Sigmoid colon (tissue), 6 donors: ENCODE measurements at regions not wholly inside any gene's neighbourhood (a gene's known extent, or its start where the extent isn't known, plus 50 kb on each side); places are given as distances from the start of the nearest gene placed in this dataset.
A peak's percentile ranks its signal among the peaks of the same experiment; 100 is the strongest.

Experiments used
- DNase-seq: peaks from one replicate; pipeline ENCODE4 v3.0.0-alpha.2; 2019
- H3K27ac ChIP-seq, 4 donors: fragments of 200-600 bp; sonication (generic); one replicate each; pipeline ENCODE4 v1.5.1; 2016 to 2019; ENCODE audit warnings: mild to moderate bottlenecking in 1 of 4
- H3K27me3 ChIP-seq, 3 donors: fragments of 200-600 bp; sonication (generic); one replicate each; pipeline ENCODE4 v1.5.1; 2019; ENCODE audit warnings: mild to moderate bottlenecking in 1 of 3
- H3K36me3 ChIP-seq, 4 donors: fragments of 200-600 bp; sonication (generic); one replicate each; pipeline ENCODE4 v1.5.1; 2016 to 2019
- H3K4me1 ChIP-seq, 4 donors: fragments of 200-600 bp; sonication (generic); one replicate each; pipeline ENCODE4 v1.5.1; 2017 to 2019
- H3K4me3 ChIP-seq, 4 donors: fragments of 200-600 bp; sonication (generic); one replicate each; pipeline ENCODE4 v1.5.1; 2017 to 2019; ENCODE audit warnings: mild to moderate bottlenecking in 2 of 4, moderate library complexity in 1 of 4
- H3K9me3 ChIP-seq, 4 donors: fragments of 200-600 bp in 3 of 4; sonication (generic) in 3 of 4; one replicate each; pipeline versions ENCODE4 v1.5.1 to v1.6.1; 2013 to 2019
- EP300 ChIP-seq, 4 donors: sonication (generic); formaldehyde crosslinking; IDR thresholded peaks; one replicate each; pipeline ENCODE4 v1.6.1; 2017; ENCODE audit warnings: antibody characterized with exemption in 4 of 4
- POLR2A ChIP-seq, 2 donors: fragments of 450-650 bp; IDR thresholded peaks; one replicate each; pipeline ENCODE4 v1.6.1; 2016; ENCODE audit warnings: antibody characterized with exemption in 2 of 2, mild to moderate bottlenecking in 2 of 2, moderate library complexity in 2 of 2
- POLR2AphosphoS5 ChIP-seq, 4 donors: sonication (generic); formaldehyde crosslinking; IDR thresholded peaks; one replicate each; pipeline ENCODE4 v1.6.1; 2017; ENCODE audit warnings: antibody characterized with exemption in 4 of 4
- WGBS, 2 donors: extraction: QIAGEN DNeasy Blood & Tissue Kit; methylation state at CpG; one replicate each; pipeline ENCODE4 v1.1.7; 2013; 5-methylcytosine and 5-hydroxymethylcytosine counted together
- intact Hi-C: fragments of 100-400 bp; cut with DNase I; formaldehyde crosslinking; loops from one replicate; pipeline ENCODE4 v1.15.1; 2023
- TF ChIP-seq, protein P1 (sequence below), 4 experiments: fragments of 450-650 bp in 3 of 4; fragments of 200-600 bp in 1 of 4; IDR thresholded peaks; one replicate each; pipeline ENCODE4 v1.5.1; 2016 to 2019; ENCODE audit warnings: antibody characterized with exemption in 4 of 4, mild to moderate bottlenecking in 3 of 4, moderate library complexity in 2 of 4
- donor health status: healthy with polysubstance abuse.
- donor health status: healthy.

DNA sequence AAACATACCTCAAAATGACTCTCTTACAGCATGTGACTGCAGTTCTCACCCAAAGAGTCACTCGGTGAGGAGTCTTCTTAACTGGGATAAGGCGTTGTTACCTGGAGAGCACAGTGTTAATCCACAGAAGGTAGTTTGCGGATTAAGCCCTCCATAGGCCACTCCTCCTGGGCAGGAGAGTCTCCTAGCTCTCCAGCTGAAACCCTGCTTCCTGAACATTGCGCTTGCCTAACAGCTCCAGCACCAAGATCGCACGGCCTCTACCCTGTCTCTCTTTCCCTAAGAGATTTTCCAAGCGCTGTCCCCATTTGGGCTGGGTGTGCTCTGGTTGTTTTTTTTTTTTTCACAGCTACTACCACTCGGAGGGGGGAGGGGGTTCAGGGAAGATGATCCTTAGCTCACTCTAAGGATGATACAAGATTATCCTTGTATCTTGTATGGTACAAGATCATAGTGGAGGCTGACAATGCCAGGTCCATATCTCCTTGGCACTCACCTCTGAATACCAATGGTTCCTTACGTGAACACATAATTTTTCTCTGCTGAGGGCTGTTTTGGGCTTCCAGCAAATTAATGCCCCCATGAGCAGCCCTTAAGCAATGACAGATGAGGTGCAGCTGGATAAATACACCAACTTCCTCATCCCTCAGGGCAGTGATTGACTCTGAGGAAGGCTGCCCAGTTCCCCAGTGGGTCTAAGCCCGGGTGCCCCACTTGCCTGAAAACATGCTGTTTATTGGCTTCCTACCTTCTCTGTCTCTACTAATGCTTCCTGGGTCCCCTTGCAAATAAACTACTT lies 185.2 kb upstream of the TSC22D2 start:
- intact Hi-C loops, result no loop called here
- peaks cover 0 to 11% (median 6%) of the 10 kb centered on the region in 4 donors for H3K4me1 ChIP-seq
- DNase-seq, result no peak
- no peaks in the 10 kb centered on the region for H3K27me3 ChIP-seq
- WGBS, 2 donors, result 77 to 79% methylated on average over 10 of the region's 10 CpGs
- TF ChIP-seq, protein P1, sequence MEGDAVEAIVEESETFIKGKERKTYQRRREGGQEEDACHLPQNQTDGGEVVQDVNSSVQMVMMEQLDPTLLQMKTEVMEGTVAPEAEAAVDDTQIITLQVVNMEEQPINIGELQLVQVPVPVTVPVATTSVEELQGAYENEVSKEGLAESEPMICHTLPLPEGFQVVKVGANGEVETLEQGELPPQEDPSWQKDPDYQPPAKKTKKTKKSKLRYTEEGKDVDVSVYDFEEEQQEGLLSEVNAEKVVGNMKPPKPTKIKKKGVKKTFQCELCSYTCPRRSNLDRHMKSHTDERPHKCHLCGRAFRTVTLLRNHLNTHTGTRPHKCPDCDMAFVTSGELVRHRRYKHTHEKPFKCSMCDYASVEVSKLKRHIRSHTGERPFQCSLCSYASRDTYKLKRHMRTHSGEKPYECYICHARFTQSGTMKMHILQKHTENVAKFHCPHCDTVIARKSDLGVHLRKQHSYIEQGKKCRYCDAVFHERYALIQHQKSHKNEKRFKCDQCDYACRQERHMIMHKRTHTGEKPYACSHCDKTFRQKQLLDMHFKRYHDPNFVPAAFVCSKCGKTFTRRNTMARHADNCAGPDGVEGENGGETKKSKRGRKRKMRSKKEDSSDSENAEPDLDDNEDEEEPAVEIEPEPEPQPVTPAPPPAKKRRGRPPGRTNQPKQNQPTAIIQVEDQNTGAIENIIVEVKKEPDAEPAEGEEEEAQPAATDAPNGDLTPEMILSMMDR (IDR thresholded peaks at IDR 0.05), result no peak
- TF ChIP-seq EP300 (IDR thresholded peaks at IDR 0.05) (no peak), POLR2A (IDR thresholded peaks at IDR 0.05) (no peak), POLR2AphosphoS5 (IDR thresholded peaks at IDR 0.05) (no peak)
- H3K9me3 ChIP-seq, result peaks cover 0 to 1% (median 0%) of the 10 kb centered on the region in 4 donors
- no peak overlapping the region for H3K4me3 ChIP-seq
- H3K27ac ChIP-seq, result no peak overlapping the region
- H3K36me3 ChIP-seq, result no peaks in the 10 kb centered on the region

DNA sequence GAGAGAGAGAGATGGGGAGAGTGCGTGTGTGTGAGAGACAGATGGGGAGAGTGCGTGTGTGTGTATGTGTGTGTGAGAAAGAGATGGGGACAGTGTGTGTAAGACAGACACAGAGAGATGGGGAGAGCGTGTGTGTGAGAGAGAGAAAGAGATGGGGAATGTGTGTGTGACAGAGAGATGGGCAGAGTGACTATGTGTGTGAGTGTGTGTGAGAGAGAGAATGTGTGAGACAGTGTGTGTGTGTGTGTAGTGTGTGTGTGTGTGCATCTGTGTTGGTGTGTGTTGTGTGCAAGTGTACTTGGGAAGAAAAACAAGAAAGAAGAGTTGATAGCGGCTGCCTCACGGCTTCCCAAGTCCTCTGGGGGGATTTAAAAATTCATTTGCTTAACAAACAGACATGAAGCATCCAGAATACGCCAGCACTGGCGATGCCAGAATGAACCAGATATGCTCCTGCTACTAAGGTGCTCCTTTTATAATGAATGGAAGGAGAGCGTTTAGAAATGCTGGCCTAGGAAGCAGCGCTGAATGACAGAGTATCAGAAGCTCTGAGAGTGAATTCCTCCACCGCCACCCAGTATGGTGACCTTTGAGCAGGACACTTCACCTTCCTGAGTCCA lies 186.1 kb upstream of the TSC22D2 start:
- H3K4me3 ChIP-seq, result no peak overlapping the region
- H3K27ac ChIP-seq, result no peak overlapping the region
- intact Hi-C loops, result loop anchor here (2.0 kb wide), 1 partner anchor 255 kb away; no protein-coding TSS in a partner anchor
- peaks cover 0 to 2% (median 1%) of the 10 kb centered on the region in 4 donors for H3K9me3 ChIP-seq
- DNase-seq, result no peak
- H3K27me3 ChIP-seq, result no peaks in the 10 kb centered on the region
- WGBS, 2 donors, result 90 to 94% methylated on average over 10 of the region's 10 CpGs
- H3K36me3 ChIP-seq, result no peaks in the 10 kb centered on the region
- peaks cover 0 to 11% (median 6%) of the 10 kb centered on the region in 4 donors for H3K4me1 ChIP-seq
- TF ChIP-seq EP300 (IDR thresholded peaks at IDR 0.05) (no peak), POLR2AphosphoS5 (IDR thresholded peaks at IDR 0.05) (no peak)
- TF ChIP-seq, protein P1 (IDR thresholded peaks at IDR 0.05), result no peak

DNA sequence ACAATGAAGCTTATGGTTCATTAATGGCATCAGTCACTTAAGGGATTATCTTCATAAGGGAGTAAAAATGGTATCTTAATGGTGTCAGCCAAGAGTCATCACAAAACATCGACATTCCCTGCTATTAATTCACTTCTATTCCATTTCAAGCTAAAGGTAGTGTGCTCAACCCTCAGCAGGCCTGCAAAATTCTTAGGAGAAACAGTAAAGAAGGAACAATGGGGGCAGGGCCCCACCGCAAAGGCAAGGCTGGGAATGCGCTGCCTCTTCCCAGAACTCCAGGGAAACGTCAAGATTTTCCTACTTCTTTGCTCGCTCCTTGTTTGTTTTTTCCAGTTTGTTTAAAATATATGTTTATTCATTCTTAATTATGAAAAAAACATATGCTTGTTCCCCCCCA lies 187.3 kb upstream of the TSC22D2 start:
- H3K4me3 ChIP-seq, result peak overlapping the region in 3 of 4 donors; percentile 21 to 42 (median 34)
- H3K27me3 ChIP-seq, result no peaks in the 10 kb centered on the region
- peaks cover 0 to 2% (median 1%) of the 10 kb centered on the region in 4 donors for H3K9me3 ChIP-seq
- 35 to 47% methylated on average over 5 of the region's 5 CpGs for WGBS, 2 donors
- H3K27ac ChIP-seq, result peak overlapping the region in 1 of 4 donors; percentile 0
- intact Hi-C loops, result loop anchor here (2.0 kb wide), 1 partner anchor 254 kb away; no protein-coding TSS in a partner anchor
- TF ChIP-seq POLR2A (IDR thresholded peaks at IDR 0.05), result no peak
- TF ChIP-seq, protein P1 (IDR thresholded peaks at IDR 0.05), result no peak
- no peak for TF ChIP-seq POLR2AphosphoS5 (IDR thresholded peaks at IDR 0.05)
- DNase-seq, result no peak
- H3K4me1 ChIP-seq, result peaks cover 0 to 20% (median 14%) of the 10 kb centered on the region in 4 donors
- H3K36me3 ChIP-seq, result no peaks in the 10 kb centered on the region

DNA sequence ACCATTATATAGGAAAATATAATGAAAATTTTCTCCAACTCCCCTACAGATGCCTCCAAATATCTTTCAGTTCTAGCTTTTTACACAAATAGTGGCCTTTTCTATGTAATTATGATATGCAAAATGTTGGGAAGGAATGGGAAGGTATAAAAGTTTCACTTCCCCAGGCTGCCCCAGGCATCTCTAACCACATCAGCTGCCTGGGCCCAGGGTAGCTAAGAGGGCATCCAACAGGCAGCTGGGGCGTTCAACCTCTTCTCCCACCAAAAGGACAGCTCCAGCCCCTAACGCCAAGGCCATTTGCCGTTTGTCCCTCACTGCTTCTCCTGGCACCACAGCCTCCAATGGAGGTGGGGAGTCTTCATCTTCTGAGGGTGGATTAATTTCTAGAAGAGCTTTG lies 188.1 kb upstream of the TSC22D2 start:
- no peaks in the 10 kb centered on the region for H3K27me3 ChIP-seq
- no peak for DNase-seq
- H3K4me1 ChIP-seq, result peaks cover 0 to 22% (median 16%) of the 10 kb centered on the region in 4 donors
- TF ChIP-seq POLR2AphosphoS5 (IDR thresholded peaks at IDR 0.05) (no peak), POLR2A (IDR thresholded peaks at IDR 0.05) (no peak), EP300 (IDR thresholded peaks at IDR 0.05) (no peak)
- TF ChIP-seq, protein P1 (IDR thresholded peaks at IDR 0.05), result no peak
- H3K36me3 ChIP-seq, result no peaks in the 10 kb centered on the region
- WGBS, 2 donors, result 83 to 89% methylated on average over 3 of the region's 3 CpGs
- intact Hi-C loops, result loop anchor here (2.0 kb wide), 1 partner anchor 253 kb away; no protein-coding TSS in a partner anchor
- H3K4me3 ChIP-seq, result no peak overlapping the region
- no peak overlapping the region for H3K27ac ChIP-seq
- H3K9me3 ChIP-seq, result peaks cover 0 to 2% (median 1%) of the 10 kb centered on the region in 4 donors
